ENCODE measurements at regions not wholly inside any gene's neighbourhood (a gene's known extent, or its start where the extent isn't known, plus 50 kb on each side); places are given as distances from the start of the nearest gene placed in this dataset.

DNA sequence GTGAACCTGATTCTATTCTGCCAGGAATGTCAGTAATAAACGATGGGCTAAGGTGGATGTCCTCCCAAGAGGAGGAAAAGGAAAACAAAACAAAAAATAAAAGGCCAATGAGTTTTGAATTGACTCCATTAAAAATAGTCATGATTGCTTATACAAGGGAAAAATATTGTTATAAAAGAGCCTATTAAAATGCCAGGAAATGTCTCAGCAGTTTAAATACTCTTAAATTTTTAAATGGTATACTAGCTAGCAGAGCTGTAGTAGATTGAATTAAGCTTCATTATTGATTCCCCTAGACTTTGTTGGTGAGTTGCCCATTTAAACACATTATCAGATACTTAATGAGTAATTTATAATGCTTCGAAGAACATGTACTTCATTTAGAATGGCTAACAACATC, 990.9 kb upstream of the GJE1 start:
- TF ChIP-seq, protein P1, sequence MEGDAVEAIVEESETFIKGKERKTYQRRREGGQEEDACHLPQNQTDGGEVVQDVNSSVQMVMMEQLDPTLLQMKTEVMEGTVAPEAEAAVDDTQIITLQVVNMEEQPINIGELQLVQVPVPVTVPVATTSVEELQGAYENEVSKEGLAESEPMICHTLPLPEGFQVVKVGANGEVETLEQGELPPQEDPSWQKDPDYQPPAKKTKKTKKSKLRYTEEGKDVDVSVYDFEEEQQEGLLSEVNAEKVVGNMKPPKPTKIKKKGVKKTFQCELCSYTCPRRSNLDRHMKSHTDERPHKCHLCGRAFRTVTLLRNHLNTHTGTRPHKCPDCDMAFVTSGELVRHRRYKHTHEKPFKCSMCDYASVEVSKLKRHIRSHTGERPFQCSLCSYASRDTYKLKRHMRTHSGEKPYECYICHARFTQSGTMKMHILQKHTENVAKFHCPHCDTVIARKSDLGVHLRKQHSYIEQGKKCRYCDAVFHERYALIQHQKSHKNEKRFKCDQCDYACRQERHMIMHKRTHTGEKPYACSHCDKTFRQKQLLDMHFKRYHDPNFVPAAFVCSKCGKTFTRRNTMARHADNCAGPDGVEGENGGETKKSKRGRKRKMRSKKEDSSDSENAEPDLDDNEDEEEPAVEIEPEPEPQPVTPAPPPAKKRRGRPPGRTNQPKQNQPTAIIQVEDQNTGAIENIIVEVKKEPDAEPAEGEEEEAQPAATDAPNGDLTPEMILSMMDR (IDR thresholded peaks at IDR 0.05; ENCODE audit: low read length): no peak
- no peak for TF ChIP-seq EZH2 (IDR thresholded peaks at IDR 0.05; ENCODE audit: borderline replicate concordance, low read length)
